ENCODE measurements at regions not wholly inside any gene's neighbourhood (a gene's known extent, or its start where the extent isn't known, plus 50 kb on each side); places are given as distances from the start of the nearest gene placed in this dataset.

- TF ChIP-seq EZH2 (IDR thresholded peaks at IDR 0.05; ENCODE audit: low read length, unreplicated experiment) (no peak), EZH2phosphoT487 (IDR thresholded peaks at IDR 0.05; ENCODE audit: borderline replicate concordance, low read length) (no peak)
- TF ChIP-seq, protein P1, sequence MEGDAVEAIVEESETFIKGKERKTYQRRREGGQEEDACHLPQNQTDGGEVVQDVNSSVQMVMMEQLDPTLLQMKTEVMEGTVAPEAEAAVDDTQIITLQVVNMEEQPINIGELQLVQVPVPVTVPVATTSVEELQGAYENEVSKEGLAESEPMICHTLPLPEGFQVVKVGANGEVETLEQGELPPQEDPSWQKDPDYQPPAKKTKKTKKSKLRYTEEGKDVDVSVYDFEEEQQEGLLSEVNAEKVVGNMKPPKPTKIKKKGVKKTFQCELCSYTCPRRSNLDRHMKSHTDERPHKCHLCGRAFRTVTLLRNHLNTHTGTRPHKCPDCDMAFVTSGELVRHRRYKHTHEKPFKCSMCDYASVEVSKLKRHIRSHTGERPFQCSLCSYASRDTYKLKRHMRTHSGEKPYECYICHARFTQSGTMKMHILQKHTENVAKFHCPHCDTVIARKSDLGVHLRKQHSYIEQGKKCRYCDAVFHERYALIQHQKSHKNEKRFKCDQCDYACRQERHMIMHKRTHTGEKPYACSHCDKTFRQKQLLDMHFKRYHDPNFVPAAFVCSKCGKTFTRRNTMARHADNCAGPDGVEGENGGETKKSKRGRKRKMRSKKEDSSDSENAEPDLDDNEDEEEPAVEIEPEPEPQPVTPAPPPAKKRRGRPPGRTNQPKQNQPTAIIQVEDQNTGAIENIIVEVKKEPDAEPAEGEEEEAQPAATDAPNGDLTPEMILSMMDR (conservative IDR thresholded peaks at IDR 0.05; ENCODE audit: low read depth, low read length) = no peak
Observed at GRCh38 chr2:176461809-176462670, 192.8 kb downstream of the MTX2 start.
